SK-N-MC (cell line): ENCODE measurements at regions not wholly inside any gene's neighbourhood (a gene's known extent, or its start where the extent isn't known, plus 50 kb on each side); places are given as distances from the start of the nearest gene placed in this dataset.

ENCODE experiments used
- DNase-seq: peaks from one replicate; pipeline ENCODE4 v3.0.0-alpha.2; 2011; ENCODE audit warnings: low read depth, low spot score
- H3K27ac ChIP-seq: fragments of 200-600 bp; sonication (generic); 2 replicates; pipeline ENCODE4 v1.5.1; 2016; ENCODE audit warnings: mixed run types
- H3K36me3 ChIP-seq: fragments of 200-600 bp; sonication (generic); 2 replicates; pipeline ENCODE4 v1.6.1; 2017; ENCODE audit warnings: antibody characterized with exemption, low read length, mixed read lengths; ENCODE audit not compliant: insufficient read depth
- H3K4me3 ChIP-seq: fragments of 200-600 bp; sonication (generic); 2 replicates; pipeline ENCODE4 v1.5.1; 2016
- H3K9ac ChIP-seq: fragments of 200-600 bp; sonication (generic); 2 replicates; pipeline ENCODE4 v1.8.0; 2017; ENCODE audit warnings: mixed run types, mixed read lengths; ENCODE audit not compliant: insufficient read length
- H3K9me3 ChIP-seq: fragments of 200-600 bp; sonication (generic); 2 replicates; pipeline ENCODE4 v1.6.1; 2017; ENCODE audit warnings: low read depth, mild to moderate bottlenecking, antibody characterized with exemption, low read length, moderate library complexity, mixed read lengths
- EZH2 ChIP-seq: fragments of 200-600 bp; sonication (generic); IDR thresholded peaks from one replicate; pipeline ENCODE4 v1.6.1; 2017; ENCODE audit warnings: antibody characterized with exemption
- FOXP2 ChIP-seq: optimal IDR thresholded peaks from 2 replicates; pipeline ENCODE3; 2011; ENCODE audit warnings: mild to moderate bottlenecking, moderate library complexity; ENCODE audit not compliant: insufficient read depth; ENCODE audit errors: extremely low read length, control extremely low read depth
- POLR2AphosphoS5 ChIP-seq: IDR thresholded peaks from 2 replicates; pipeline ENCODE4 v1.6.1; 2012; ENCODE audit warnings: mild to moderate bottlenecking, low read depth, low read length, borderline replicate concordance

DNA sequence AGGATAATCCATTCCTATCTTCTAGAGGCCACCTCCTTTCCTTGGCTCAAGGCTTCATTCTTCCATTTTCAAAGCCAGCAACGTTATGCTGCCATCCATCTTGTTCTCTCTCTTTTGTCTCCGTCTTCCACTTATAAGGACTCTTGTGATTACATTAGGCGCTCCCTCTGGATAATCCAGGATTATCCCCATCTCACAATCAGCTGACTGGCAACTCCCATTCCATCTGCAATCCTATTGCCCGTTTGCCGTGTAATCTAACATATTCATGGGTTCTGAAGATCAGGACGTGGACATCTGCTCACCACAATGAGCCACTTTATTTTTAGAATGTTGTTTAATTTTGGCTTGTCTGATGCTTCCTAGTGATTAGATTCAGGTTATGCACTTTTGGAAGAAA, 89.3 kb downstream of the EBNA1BP2 start:
- Histone ChIP-seq H3K9me3 (no peaks in the 10 kb centered on the region), H3K9ac (no peak overlapping the region), H3K36me3 (no peaks in the 10 kb centered on the region), H3K27ac (no peak overlapping the region), H3K4me3 (no peak overlapping the region)
- no peak for TF ChIP-seq EZH2
- no peak for TF ChIP-seq FOXP2
- no peak for TF ChIP-seq POLR2AphosphoS5
- no peak for DNase-seq

DNA sequence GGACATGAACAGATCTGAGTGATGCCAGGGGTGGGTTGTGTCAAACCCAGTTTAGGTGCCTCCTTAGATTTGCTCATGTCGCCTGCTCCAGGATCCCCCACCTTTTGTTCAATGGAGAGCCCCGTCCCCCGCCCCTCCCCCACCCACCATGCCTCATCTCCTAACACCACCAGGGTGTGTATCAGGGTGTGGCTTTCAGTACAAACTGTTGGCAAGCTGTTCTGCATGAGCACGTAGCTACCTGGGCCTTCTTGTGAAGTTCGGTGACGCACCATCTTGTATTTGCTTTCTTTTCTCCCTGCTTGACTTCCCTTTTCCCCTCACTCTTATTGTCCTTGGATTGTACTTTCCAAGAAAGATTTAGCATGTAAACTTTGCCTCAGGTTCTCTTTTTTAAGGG, 94.8 kb downstream of the EBNA1BP2 start:
- Histone ChIP-seq H3K9me3 (no peaks in the 10 kb centered on the region), H3K9ac (no peak overlapping the region), H3K36me3 (no peaks in the 10 kb centered on the region), H3K27ac (no peak overlapping the region), H3K4me3 (no peak overlapping the region)
- TF ChIP-seq FOXP2 (no peak), EZH2 (no peak), POLR2AphosphoS5 (no peak)
- DNase-seq, result no peak

DNA sequence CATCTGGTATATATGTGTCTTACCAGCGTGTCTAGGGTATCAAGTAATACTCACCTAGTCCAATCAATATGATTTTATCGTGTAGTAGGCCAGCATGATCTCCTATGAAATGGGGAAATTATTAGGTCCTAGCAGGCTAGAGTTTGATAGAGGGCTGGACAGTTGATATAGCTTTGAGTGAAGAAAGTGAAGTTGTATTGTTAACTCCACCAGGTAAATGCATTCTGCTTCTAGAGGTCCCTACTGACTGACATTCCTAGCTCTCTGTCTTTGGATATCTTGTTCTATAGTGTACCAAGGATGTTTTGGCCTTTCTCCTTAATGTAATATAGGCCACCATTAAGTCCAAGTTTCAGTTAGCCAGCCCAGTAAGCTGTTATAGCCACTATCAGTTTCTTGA, 97.4 kb downstream of the EBNA1BP2 start:
- H3K9me3 ChIP-seq, result no peaks in the 10 kb centered on the region
- H3K27ac ChIP-seq, result no peak overlapping the region
- H3K4me3 ChIP-seq, result no peak overlapping the region
- no peak for DNase-seq
- TF ChIP-seq EZH2 (no peak), POLR2AphosphoS5 (no peak), FOXP2 (no peak)
- H3K36me3 ChIP-seq, result no peaks in the 10 kb centered on the region
- H3K9ac ChIP-seq, result no peak overlapping the region

DNA sequence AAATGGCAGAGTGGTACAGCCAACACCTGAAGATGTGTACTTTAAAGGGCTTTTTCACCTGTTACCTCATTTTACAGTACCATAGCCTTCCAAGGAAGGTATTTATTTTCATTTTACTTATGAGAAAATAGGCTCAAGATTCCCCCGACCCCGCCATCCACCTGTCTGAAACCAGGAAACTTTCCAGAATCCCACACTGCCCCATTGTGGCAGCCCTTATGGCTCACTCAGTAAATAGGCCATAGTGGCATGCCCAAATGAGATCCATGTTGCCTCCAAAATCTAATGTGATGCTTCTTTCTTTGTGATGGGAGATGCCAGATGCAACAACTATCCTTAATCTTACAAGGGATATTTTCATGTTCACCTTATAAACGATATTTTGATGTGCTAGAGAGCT, 97.8 kb downstream of the EBNA1BP2 start:
- H3K27ac ChIP-seq, result no peak overlapping the region
- no peaks in the 10 kb centered on the region for H3K9me3 ChIP-seq
- TF ChIP-seq POLR2AphosphoS5, result no peak
- no peak for TF ChIP-seq EZH2
- no peak for TF ChIP-seq FOXP2
- DNase-seq, result no peak
- H3K36me3 ChIP-seq, result no peaks in the 10 kb centered on the region
- no peak overlapping the region for H3K9ac ChIP-seq
- H3K4me3 ChIP-seq, result no peak overlapping the region

DNA sequence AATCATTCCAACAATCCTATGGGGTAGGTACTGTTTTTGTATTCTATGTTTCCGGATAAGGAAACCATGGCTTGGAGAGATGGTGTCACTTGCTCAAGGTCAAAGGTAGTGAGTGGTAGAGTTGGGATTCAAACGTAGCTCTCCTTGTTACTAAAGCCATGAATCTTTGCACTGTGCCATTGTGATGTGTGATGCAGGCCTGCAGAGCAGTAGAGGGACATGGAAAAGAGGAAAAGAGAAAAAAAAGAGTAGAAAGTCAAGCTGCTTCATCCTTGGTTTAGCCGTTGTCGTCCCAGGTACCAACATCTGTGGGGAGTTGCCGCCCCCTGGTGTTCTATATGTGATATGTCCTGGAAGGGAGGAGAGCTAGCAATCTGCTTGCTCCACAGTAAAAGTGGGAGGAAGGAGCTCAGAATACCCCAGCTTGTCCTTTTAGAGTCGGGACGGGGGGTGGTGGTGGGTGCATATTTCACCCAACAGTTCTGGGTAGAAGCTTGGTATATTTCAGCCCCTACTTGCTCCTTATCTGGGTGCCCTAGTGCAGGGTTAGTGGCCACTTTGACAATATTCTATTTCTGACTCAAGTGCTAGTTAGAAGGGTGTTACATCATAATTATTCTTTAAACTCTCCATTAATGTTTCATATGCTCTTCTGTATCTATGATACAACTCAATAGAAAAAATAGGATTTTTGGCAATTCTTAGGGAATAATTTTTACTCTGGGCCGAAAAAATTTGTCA, 98.4 kb downstream of the EBNA1BP2 start:
- Histone ChIP-seq H3K9me3 (no peaks in the 10 kb centered on the region), H3K4me3 (no peak overlapping the region), H3K27ac (no peak overlapping the region), H3K9ac (no peak overlapping the region), H3K36me3 (no peaks in the 10 kb centered on the region)
- peak; percentile 44 for DNase-seq
- no peak for TF ChIP-seq EZH2
- TF ChIP-seq FOXP2, result no peak
- no peak for TF ChIP-seq POLR2AphosphoS5

DNA sequence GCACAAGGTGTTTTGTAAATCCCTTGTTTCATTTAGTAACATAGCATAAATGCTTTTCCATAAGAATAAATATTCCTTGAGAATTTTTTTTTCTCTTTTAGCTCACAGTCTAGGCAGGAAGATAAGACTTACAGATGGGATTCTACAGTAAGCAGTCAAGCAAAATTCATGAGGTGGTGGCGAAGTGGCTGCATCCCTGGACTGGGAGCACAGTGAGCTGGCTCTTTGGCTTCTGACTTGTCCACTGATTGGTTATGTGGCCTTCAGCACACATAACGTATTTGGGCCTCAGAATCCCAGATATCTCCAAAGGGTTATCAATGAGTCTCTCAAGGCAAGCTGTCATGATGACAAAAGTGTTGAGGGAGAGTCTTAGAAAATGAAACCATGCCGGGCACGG, 99.8 kb downstream of the EBNA1BP2 start:
- no peak overlapping the region for H3K9ac ChIP-seq

DNA sequence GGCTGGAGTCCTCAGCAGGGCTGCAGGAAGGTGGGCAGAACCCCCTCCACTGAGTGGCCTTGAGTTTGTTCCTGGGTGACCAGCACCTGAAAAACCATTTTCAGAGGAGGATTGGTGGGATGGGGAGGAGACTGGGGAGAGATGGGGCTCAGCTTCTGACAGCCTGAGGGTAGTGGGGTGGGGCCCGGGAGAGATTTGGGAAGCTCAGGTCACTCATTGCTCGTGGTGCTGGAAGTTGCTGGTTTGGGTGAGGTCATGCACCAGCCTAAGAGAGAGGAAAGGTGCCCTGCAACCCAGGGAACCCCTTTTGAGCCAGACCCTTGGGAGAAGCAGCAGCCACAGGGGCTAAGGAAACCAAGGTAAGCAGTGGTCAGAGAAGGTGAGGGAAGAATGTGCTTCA, 100.8 kb downstream of the EBNA1BP2 start:
- no peaks in the 10 kb centered on the region for H3K36me3 ChIP-seq
- H3K9me3 ChIP-seq, result no peaks in the 10 kb centered on the region
- H3K9ac ChIP-seq, result no peak overlapping the region
- H3K27ac ChIP-seq, result no peak overlapping the region
- H3K4me3 ChIP-seq, result no peak overlapping the region
- TF ChIP-seq POLR2AphosphoS5 (no peak), EZH2 (no peak), FOXP2 (no peak)
- no peak for DNase-seq

More for the DNA sequence above, 99.8 kb downstream of the EBNA1BP2 start:
- no peak overlapping the region for H3K4me3 ChIP-seq
- no peaks in the 10 kb centered on the region for H3K9me3 ChIP-seq
- H3K36me3 ChIP-seq, result no peaks in the 10 kb centered on the region
- TF ChIP-seq EZH2 (no peak), FOXP2 (no peak), POLR2AphosphoS5 (no peak)
- no peak for DNase-seq
- no peak overlapping the region for H3K27ac ChIP-seq

DNA sequence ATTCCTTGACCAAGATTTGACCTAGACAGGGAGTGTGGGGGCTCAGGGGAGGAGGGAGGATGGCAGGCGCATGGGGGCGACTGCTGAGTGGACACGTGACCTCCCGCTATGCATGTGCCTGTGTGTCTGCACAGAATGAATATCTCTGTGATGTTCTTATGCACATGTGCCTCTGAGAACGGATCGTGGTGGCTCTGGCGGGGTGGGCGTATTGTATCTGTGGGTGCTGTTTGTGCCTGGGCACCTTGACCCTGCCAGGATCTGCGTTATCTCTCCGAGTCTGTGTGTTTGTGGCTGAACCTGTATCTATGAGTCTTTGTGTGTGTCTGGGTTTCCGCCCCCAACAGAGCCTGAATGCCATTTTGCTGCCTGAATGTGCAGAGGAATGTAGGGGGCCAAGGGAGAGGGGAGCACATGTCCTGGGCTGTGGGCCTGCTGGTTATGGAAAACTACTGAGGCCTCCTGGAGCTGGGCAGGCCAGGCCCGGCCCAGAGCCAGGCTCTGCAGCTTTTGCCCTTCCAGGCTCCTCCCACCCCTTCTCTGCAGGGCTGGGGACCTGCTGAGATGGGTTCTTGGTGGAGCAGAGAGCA, 102.5 kb downstream of the EBNA1BP2 start:
- Histone ChIP-seq H3K9ac (no peak overlapping the region), H3K9me3 (no peaks in the 10 kb centered on the region), H3K4me3 (no peak overlapping the region), H3K27ac (no peak overlapping the region), H3K36me3 (no peaks in the 10 kb centered on the region)
- TF ChIP-seq FOXP2 (no peak), EZH2 (no peak), POLR2AphosphoS5 (no peak)
- DNase-seq, result no peak
